ENCODE measurements at regions not wholly inside any gene's neighbourhood (a gene's known extent, or its start where the extent isn't known, plus 50 kb on each side); places are given as distances from the start of the nearest gene placed in this dataset.
"Not testable (repeated sequence)": the region's sequence is repeated elsewhere in the genome, so short reads cannot be mapped to it uniquely, and the experiment has no call there.

- FAIRE-seq, result no peak
Observed at GRCh38 chr9:86997156-86997555, 49.9 kb upstream of the GAS1 start.

GRCh38 chr9:86997951-86998350, 50.6 kb upstream of the GAS1 start:
- FAIRE-seq, result no peak

DNA sequence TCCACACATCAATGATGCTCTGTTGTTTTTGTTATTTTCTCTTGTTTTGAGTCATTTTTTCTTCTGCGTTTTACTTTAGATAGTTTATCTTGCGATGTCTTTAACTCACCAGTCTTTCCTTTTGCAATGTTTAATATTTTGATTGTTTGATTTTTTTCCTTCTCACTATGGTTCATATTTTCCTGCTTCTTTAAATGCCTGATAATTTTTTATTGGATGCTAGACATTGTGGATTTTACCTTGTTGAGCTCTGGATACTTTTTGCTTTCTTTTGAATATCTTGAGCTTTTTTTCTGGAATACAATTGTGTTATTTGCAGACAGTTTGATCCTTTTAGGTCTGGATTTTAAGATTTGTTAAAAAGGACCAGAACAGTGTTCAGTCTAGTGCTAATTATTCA, 55.2 kb upstream of the GAS1 start:
- FAIRE-seq, result no peak

GRCh38 chr9:87004016-87004415, 56.7 kb upstream of the GAS1 start:
- FAIRE-seq, result no peak

DNA sequence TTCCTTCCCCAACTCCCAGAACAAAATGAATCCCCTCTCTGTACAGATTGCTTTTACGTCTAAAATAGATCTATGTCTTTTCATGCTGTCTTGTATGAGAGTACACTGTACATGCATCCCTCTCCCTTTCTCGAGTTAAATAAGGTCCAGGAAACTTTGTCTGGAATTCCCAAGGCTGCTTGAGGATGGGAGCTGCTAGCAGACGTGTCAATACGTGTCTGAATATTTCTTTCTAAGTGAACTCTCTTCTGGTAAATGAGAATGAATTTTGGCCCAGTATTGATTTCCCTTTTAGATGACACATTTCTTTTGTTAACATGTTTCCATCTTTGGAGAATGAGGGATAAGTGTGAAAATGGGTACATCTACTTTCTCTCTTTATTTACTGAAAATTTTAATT, 59.6 kb upstream of the GAS1 start:
- FAIRE-seq, result no peak

DNA sequence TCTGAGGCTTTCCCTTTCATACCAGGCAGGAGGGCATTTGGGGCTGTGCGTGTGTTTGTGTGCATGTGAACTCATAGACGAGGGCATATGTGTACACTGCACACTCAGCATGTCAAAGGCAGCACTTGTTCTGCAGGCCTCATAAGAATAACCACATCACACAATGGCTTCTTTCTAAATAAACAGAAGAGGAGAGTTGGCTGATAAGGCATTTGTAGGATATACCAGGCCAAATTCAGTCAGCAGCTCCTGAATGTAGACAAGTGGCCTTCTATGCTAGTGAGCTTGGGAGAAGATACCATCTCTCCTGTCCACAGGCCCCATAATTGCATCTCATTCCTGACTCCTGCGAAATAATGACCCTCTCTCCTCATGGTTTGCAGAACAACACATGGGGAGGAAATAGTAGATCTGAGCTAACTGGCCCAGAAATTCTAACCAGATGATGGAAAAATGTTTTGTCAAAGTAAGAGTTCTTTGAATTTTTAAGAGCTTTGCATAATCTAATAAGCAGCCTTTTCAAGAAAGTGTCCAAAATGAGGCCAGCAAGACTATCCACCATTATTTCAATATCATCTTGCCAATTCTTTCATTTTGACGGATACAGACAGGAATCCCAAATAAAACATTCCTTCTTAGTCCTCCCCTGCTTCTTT, 60.5 kb upstream of the GAS1 start:
- no peak for FAIRE-seq

DNA sequence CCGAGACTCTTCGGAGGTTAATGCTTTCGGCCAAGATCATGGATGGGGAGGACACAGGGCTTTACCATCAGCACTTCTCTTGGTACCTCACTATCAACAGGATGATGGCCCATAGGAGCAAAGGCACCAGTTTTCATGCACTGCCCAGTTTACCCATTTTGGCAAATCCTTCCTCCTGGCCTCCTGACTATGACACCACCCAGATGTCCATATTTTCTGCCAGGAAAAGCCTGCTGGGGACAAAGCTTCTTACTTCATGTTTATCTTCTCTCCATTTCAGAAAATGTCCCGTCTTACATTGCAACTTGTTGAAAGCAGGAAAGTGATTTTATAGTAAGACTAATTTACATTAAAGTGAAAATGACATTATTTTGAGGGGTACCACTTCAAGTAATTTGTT, 61.4 kb upstream of the GAS1 start:
- FAIRE-seq, result no peak

DNA sequence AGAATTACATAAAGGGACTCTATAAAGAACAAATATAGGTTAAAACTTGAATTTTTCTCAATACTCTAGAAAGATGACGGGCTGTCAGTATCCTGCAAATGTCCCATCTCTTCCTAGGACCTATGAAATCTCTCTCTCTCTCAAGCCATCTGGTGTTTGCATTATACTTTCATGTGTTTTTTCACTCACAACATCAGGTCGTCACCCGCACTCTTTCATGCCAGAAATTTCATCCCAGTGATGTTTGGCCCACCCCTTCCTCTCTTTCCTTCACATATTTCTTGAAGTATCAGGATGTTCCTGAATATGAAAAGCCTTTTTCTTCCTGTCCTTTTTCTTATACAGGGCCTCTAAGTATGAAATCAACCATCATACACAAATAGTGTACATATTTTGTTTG, 63.3 kb upstream of the GAS1 start:
- no peak for FAIRE-seq

DNA sequence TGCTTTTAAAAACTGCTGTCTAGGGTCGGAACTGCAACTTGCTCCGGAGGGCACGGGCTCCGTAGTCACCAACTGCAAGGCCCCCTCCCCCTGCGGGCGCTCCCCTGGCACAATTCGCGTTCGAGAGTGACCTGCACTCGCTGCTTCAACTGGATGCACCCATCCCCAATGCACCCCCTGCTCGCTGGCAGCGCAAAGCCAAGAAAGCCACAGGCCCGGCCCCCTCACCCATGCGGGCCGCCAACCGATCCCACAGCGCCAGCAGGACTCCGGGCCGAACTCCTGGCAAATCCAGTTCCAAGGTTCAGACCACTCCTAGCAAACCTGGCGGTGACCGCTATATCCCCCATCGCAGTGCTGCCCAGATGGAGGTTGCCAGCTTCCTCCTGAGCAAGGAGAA, 64.2 kb upstream of the GAS1 start:
- no peak for FAIRE-seq

- FAIRE-seq, result no peak
Observed at GRCh38 chr9:87013490-87013889, 66.2 kb upstream of the GAS1 start.

- no peak for FAIRE-seq
Observed at GRCh38 chr9:87014436-87014835, 67.1 kb upstream of the GAS1 start.

DNA sequence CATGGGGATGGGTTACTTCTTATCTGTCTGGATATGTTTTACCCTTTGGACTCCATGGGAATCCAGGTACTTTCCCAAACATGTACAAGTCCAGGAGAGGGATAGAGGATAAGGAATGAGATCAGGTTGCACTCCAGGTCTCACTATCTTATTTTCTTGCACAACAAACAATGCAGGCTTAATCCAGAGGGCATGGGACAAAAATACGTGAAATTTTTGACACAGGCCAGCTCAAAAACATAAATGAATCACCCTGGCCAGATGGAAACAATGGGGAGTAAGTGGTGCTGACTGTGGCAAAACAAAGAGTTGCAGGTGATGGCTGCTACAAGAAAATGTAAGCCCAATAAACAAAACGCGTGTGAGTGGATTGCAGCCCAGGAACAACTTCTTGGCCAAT, 69.4 kb upstream of the GAS1 start:
- no peak for FAIRE-seq

- FAIRE-seq, result no peak
Observed at GRCh38 chr9:87020169-87020950, 73.1 kb upstream of the GAS1 start.

GRCh38 chr9:87022178-87022577, 74.9 kb upstream of the GAS1 start:
- no peak for FAIRE-seq

- FAIRE-seq, result no peak
Observed at GRCh38 chr9:87026204-87026603, 78.9 kb upstream of the GAS1 start.

GRCh38 chr9:87028836-87029235, 81.5 kb upstream of the GAS1 start:
- FAIRE-seq, result not testable (repeated sequence)

DNA sequence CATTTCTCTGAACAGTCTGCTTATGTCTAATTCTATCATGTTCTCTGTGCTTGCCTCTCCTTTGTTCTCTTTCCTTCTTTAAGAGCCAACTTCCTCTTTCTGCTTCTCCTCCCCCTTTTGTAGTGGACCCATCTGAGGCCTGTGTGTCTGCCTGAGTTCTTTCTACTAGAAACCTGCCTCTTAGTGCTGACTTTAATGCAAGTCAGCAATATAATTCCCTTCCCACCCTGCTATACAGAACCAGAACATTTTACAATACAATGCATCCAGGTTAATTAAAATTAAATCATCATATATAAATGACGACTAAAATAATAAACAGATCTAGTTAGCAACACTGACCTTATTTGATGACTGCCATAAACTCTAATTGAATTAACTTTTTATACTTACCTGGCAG, 82.6 kb upstream of the GAS1 start:
- no peak for FAIRE-seq

GRCh38 chr9:87034841-87035240, 87.5 kb upstream of the GAS1 start:
- FAIRE-seq, result no peak

GRCh38 chr9:87035879-87036278, 88.6 kb upstream of the GAS1 start:
- FAIRE-seq, result no peak

DNA sequence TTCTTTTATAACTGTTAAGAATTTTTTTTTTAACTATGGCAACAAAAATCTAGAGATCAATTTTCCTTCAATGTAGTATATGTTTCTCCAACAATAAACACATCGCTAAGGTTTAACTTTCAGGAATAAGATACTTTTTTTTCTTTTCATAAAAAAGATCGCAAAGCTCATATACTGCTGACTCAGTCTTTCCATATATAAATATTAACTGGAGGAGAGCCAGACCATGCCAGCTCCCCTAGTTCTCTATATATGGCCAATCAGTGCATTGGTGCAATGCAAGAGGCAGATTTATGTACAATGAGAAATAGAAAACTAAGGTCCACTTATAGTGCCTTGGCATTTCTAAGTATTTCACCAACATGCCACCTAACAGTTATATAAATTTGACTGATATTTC, 89.2 kb upstream of the GAS1 start:
- no peak for FAIRE-seq

DNA sequence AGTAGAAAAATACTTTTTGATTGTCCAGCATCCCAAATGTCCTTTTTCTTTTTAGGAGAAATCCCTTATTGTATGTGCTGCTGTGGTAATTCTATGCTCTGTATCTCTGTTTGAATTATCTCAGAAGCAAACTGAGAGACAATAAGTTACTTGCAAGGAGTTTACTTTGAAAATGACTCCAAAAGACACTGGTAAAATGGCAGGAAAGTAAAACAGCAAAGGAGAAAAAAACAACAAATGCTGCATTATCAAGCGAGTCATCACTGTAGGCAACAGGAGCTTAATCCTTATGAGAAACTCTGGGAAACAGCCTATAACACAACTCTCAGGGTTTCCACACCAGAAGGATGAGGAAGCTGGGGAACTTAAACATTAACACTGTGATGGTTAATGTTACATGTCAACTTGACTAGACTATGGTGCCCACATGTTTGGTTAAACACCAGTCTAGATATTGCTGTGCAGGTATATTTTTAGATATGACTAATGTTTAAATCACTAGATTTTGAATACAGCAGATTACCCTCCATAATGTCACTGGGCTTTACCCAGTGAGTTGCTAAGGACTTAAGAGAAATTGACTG, 92.6 kb upstream of the GAS1 start:
- FAIRE-seq, result no peak

DNA sequence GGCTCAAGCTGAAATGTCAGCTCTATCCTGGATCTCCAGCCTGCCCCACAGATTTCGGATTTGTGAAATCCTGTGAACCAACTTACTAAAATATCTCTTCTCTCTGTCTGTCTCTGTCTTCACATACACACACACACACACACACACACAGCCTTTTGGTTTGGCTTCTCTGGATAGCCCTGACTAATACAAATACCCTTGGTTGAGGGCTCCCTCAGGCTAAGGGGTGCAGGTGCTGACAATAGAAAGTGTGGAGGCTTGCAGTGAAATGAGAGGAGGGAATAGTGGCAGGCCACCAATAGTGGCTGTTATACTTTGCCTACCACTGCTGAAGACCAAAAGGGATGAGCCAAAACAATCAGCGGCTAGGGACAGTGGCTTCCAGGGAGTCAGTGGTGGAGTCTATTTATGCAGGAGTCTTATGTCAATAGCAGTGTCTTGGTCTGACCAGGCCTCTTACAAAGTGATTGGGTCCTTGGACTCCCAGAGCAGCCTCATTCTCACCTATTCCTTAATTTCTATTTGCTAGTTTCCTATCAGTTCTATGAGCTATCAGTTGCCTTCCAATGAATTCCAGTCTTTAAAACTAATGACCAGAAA, 93.2 kb upstream of the GAS1 start:
- FAIRE-seq, result no peak

- FAIRE-seq, result not testable (repeated sequence)
Observed at GRCh38 chr9:87041553-87042235, 94.4 kb upstream of the GAS1 start.

Measured in islet of Langerhans (tissue), 1 donor.